Transverse colon (tissue), 4 donors: ENCODE measurements at regions not wholly inside any gene's neighbourhood (a gene's known extent, or its start where the extent isn't known, plus 50 kb on each side); places are given as distances from the start of the nearest gene placed in this dataset.

Experiments used
- DNase-seq: peaks from one replicate; pipeline ENCODE4 v3.0.0-alpha.2; 2019
- H3K27ac ChIP-seq, 4 donors: fragments of 200-600 bp; sonication (generic); 2 replicates each; pipeline ENCODE4 v1.5.1; 2016 to 2018; ENCODE audit warnings: inconsistent platforms in 4 of 4
- H3K27me3 ChIP-seq: fragments of 200-600 bp; sonication (generic); 2 replicates; pipeline ENCODE4 v1.5.1; 2017; ENCODE audit warnings: inconsistent platforms
- H3K36me3 ChIP-seq, 4 donors: fragments of 200-600 bp; sonication (generic); 2 replicates each; pipeline ENCODE4 v1.5.1; 2017 to 2019; ENCODE audit warnings: inconsistent platforms in 4 of 4
- H3K4me1 ChIP-seq, 4 donors: fragments of 200-600 bp; sonication (generic); 2 replicates each; pipeline ENCODE4 v1.5.1; 2017 to 2020; ENCODE audit warnings: inconsistent platforms in 4 of 4
- H3K4me3 ChIP-seq, 4 donors: fragments of 200-600 bp; sonication (generic); 1 replicate in 1 of 4; 2 replicates in 3 of 4; pipeline versions ENCODE4 v1.5.1 to v1.6.1; 2017 to 2019; ENCODE audit warnings: inconsistent platforms in 4 of 4
- H3K9me3 ChIP-seq, 2 donors: fragments of 200-600 bp; sonication (generic); 2 replicates each; pipeline ENCODE4 v1.5.1; 2017 to 2019; ENCODE audit warnings: inconsistent platforms in 2 of 2
- CTCF ChIP-seq, 5 experiments: fragments of 200-600 bp in 3 of 5; fragments of 450-650 bp in 2 of 5; sonication (generic) in 3 of 5; IDR thresholded peaks; 1 replicate in 2 of 5; 2 replicates in 3 of 5; pipeline ENCODE4 v1.5.1; 2016 to 2017; ENCODE audit warnings: antibody characterized with exemption in 5 of 5, inconsistent platforms in 3 of 5, mild to moderate bottlenecking in 2 of 5, moderate library complexity in 1 of 5
- EP300 ChIP-seq: sonication (generic); formaldehyde crosslinking; IDR thresholded peaks from one replicate; pipeline ENCODE4 v1.6.1; 2017; ENCODE audit warnings: antibody characterized with exemption, low read depth
- POLR2A ChIP-seq: fragments of 450-650 bp; IDR thresholded peaks from one replicate; pipeline ENCODE4 v1.6.1; 2016; ENCODE audit warnings: antibody characterized with exemption, mild to moderate bottlenecking, moderate library complexity
- POLR2AphosphoS5 ChIP-seq, 3 donors: sonication (generic); formaldehyde crosslinking; IDR thresholded peaks; one replicate each; pipeline ENCODE4 v1.6.1; 2016; ENCODE audit warnings: antibody characterized with exemption in 3 of 3
- WGBS, 2 donors: methylation state at CpG; one replicate each; pipeline ENCODE4 v1.1.5; 2018; ENCODE audit warnings: low coverage in 1 of 2; 5-methylcytosine and 5-hydroxymethylcytosine counted together
- in situ Hi-C, 4 donors: fragments of 200-750 bp; cut with MboI; loops; one replicate each; pipeline versions ENCODE4 v1.15.0 to v1.15.1; 2017; ENCODE audit warnings: low sequenced_read_pairs in 3 of 4, low pct_ligation_motif_present in 1 of 4, low pct_unique_long_range_greater_than_20kb in 1 of 4
- intact Hi-C: fragments of 100-400 bp; cut with DNase I; formaldehyde crosslinking; loops from one replicate; pipeline ENCODE4 v1.15.1; 2023; ENCODE audit warnings: low total_unique reads

GRCh38 chr1:244970744-244971551 is 106.6 kb upstream of the HNRNPU start:
- in situ Hi-C loops (loop anchor here in 1 of 4 donors (10.0 kb wide), 1 partner anchor 136 kb away; the partner anchor contains the start of gene COX20), intact Hi-C loops (loop anchor here (2.0 kb wide), 1 partner anchor 106 kb away; the partner anchor contains the start of gene HNRNPU)
- peaks cover 5 to 24% (median 9%) of the 10 kb centered on the region in 4 donors for H3K4me1 ChIP-seq
- H3K4me3 ChIP-seq, result peak overlapping the region; percentile 73 to 87 (median 80)
- H3K27me3 ChIP-seq, result no peaks in the 10 kb centered on the region
- no peaks in the 10 kb centered on the region for H3K36me3 ChIP-seq
- no peaks in the 10 kb centered on the region for H3K9me3 ChIP-seq
- peak; percentile 93 for DNase-seq
- peak overlapping the region; percentile 99 to 100 (median 100) for H3K27ac ChIP-seq
- peak; percentile 43 to 96 (median 67) for TF ChIP-seq CTCF (IDR thresholded peaks at IDR 0.05)
- peak; percentile 55 to 85 (median 84) for TF ChIP-seq POLR2AphosphoS5 (IDR thresholded peaks at IDR 0.05)
- no peak for TF ChIP-seq EP300
- peak; percentile 89 for TF ChIP-seq POLR2A
- WGBS, 2 donors, result 0% methylated on average over 35 of the region's 67 CpGs; no CpG with 5 or more reads in 1 of the 2 donors

GRCh38 chr1:244970236-244970743 is 105.9 kb upstream of the HNRNPU start:
- TF ChIP-seq POLR2AphosphoS5 (IDR thresholded peaks at IDR 0.05), result peak in 2 of 3 donors; percentile 67 to 72
- no peak for TF ChIP-seq EP300
- Histone ChIP-seq H3K36me3 (no peaks in the 10 kb centered on the region), H3K27ac (peak overlapping the region; percentile 99 to 100 (median 100)), H3K4me3 (peak overlapping the region; percentile 73 to 97 (median 81)), H3K9me3 (no peaks in the 10 kb centered on the region), H3K27me3 (no peaks in the 10 kb centered on the region), H3K4me1 (peaks cover 6 to 28% (median 9%) of the 10 kb centered on the region in 4 donors)
- WGBS, 2 donors, result 0% methylated on average over 32 of the region's 55 CpGs; no CpG with 5 or more reads in 1 of the 2 donors
- no peak for DNase-seq
- intact Hi-C loops (loop anchor here (2.0 kb wide), 1 partner anchor 105 kb away; the partner anchor contains the start of gene HNRNPU), in situ Hi-C loops (loop anchor here in 1 of 4 donors (10.0 kb wide), 1 partner anchor 135 kb away; the partner anchor contains the start of gene COX20)

GRCh38 chr1:244969355-244970235 is 105.3 kb upstream of the HNRNPU start:
- Histone ChIP-seq H3K36me3 (no peaks in the 10 kb centered on the region), H3K9me3 (no peaks in the 10 kb centered on the region), H3K4me3 (peak overlapping the region; percentile 73 to 97 (median 81)), H3K27me3 (no peaks in the 10 kb centered on the region), H3K4me1 (peaks cover 13 to 35% (median 14%) of the 10 kb centered on the region in 4 donors), H3K27ac (peak overlapping the region; percentile 99 to 100 (median 100))
- peak; percentile 77 for DNase-seq
- 1 to 12% methylated on average over 7 to 53 of the region's 54 CpGs for WGBS, 2 donors
- TF ChIP-seq EP300, result peak; percentile 65
- TF ChIP-seq CTCF (IDR thresholded peaks at IDR 0.05), result peak in 1 of 5 experiments; percentile 29
- peak; percentile 94 for TF ChIP-seq POLR2A
- TF ChIP-seq POLR2AphosphoS5 (IDR thresholded peaks at IDR 0.05), result peak; percentile 79 to 96 (median 87)
- in situ Hi-C loops, result loop anchor here in 3 of 4 donors (5.0 to 10.0 kb wide), 3 partner anchors 105 to 135 kb away; partner anchors contain the start of genes HNRNPU (in 2 of the 3) and COX20 (in 1 of the 3)
- intact Hi-C loops, result loop anchor here (2.0 kb wide), 1 partner anchor 105 kb away; the partner anchor contains the start of gene HNRNPU

- intact Hi-C loops, result no loop called here
Measured at GRCh38 chr1:244968881-244969280, 104.5 kb upstream of the HNRNPU start.

More at GRCh38 chr1:244968881-244969280, 104.5 kb upstream of the HNRNPU start:
- H3K27ac ChIP-seq, result peak overlapping the region; percentile 99 to 100 (median 100)
- no peak for DNase-seq
- no peaks in the 10 kb centered on the region for H3K36me3 ChIP-seq
- H3K9me3 ChIP-seq, result no peaks in the 10 kb centered on the region
- H3K4me1 ChIP-seq, result peaks cover 18 to 42% (median 20%) of the 10 kb centered on the region in 4 donors
- TF ChIP-seq POLR2A (no peak), EP300 (no peak), CTCF (IDR thresholded peaks at IDR 0.05) (no peak), POLR2AphosphoS5 (IDR thresholded peaks at IDR 0.05) (no peak)
- WGBS, 2 donors, result 30 to 38% methylated on average over 4 of the region's 4 CpGs
- in situ Hi-C loops, result loop anchor here in 2 of 4 donors (5.0 to 10.0 kb wide), 2 partner anchors 104 to 107 kb away; partner anchors contain the start of gene HNRNPU (in 2 of the 2)
- H3K27me3 ChIP-seq, result no peaks in the 10 kb centered on the region
- peak overlapping the region in 3 of 4 donors; percentile 73 to 87 (median 75) for H3K4me3 ChIP-seq
